Thoracic aorta (tissue), 2 donors: ENCODE measurements at regions not wholly inside any gene's neighbourhood (a gene's known extent, or its start where the extent isn't known, plus 50 kb on each side); places are given as distances from the start of the nearest gene placed in this dataset.

Experiments
- ATAC-seq: fragments of 150-250 bp; one replicate; pipeline ENCODE4 v1.8.0; 2017; ENCODE audit warnings: low read depth; ENCODE audit not compliant: insufficient number of reproducible peaks, low FRiP score
- DNase-seq: peaks from one replicate; pipeline ENCODE4 v3.0.0-alpha.2; 2020; ENCODE audit warnings: low spot score
- H3K27ac ChIP-seq, 2 donors: fragments of 200-600 bp; sonication (generic); 1 replicate in 1 of 2; 2 replicates in 1 of 2; pipeline ENCODE4 v1.5.1; 2016; ENCODE audit warnings: mild to moderate bottlenecking in 2 of 2, moderate library complexity in 2 of 2
- H3K27me3 ChIP-seq: fragments of 200-600 bp; sonication (generic); replicated peaks from 2 replicates; pipeline ENCODE4 v1.6.0; 2016; ENCODE audit warnings: mild to moderate bottlenecking; ENCODE audit not compliant: insufficient read depth
- H3K36me3 ChIP-seq: fragments of 200-600 bp; sonication (generic); one replicate; pipeline ENCODE4 v1.5.1; 2016
- H3K4me1 ChIP-seq, 2 donors: fragments of 200-600 bp; sonication (generic); 1 replicate in 1 of 2; 2 replicates in 1 of 2; pipeline versions ENCODE4 v1.5.1 to v1.6.0; 2016; ENCODE audit warnings: low read depth in 2 of 2, mild to moderate bottlenecking in 1 of 2; ENCODE audit not compliant: control insufficient read depth in 1 of 2
- H3K4me3 ChIP-seq: fragments of 200-600 bp; sonication (generic); 2 replicates; pipeline ENCODE4 v1.5.1; 2016; ENCODE audit warnings: mild to moderate bottlenecking
- H3K9me3 ChIP-seq: fragments of 200-600 bp; sonication (generic); 2 replicates; pipeline ENCODE4 v1.5.1; 2016
- CTCF ChIP-seq: fragments of 200-600 bp; sonication (generic); IDR thresholded peaks from one replicate; pipeline ENCODE4 v1.5.1; 2019; ENCODE audit warnings: antibody characterized with exemption

- no peak for TF ChIP-seq CTCF
- ATAC-seq = no peak
Observed at GRCh38 chr13:80654638-80655249, 313.8 kb upstream of the SPRY2 start.

GRCh38 chr13:80649274-80649673 lies 308.3 kb upstream of the SPRY2 start:
- H3K27me3 ChIP-seq = no peaks in the 10 kb centered on the region
- no peaks in the 10 kb centered on the region for H3K4me1 ChIP-seq
- DNase-seq (no peak), ATAC-seq (no peak)
- no peaks in the 10 kb centered on the region for H3K36me3 ChIP-seq
- no peaks in the 10 kb centered on the region for H3K9me3 ChIP-seq
- H3K27ac ChIP-seq = no peak overlapping the region
- H3K4me3 ChIP-seq = no peak overlapping the region
- TF ChIP-seq CTCF = no peak

More at GRCh38 chr13:80654638-80655249, 313.8 kb upstream of the SPRY2 start:
- DNase-seq = no peak
- no peak overlapping the region for H3K27ac ChIP-seq
- no peaks in the 10 kb centered on the region for H3K9me3 ChIP-seq
- peak overlapping the region; percentile 44 for H3K4me3 ChIP-seq
- no peaks in the 10 kb centered on the region for H3K4me1 ChIP-seq
- H3K36me3 ChIP-seq = no peaks in the 10 kb centered on the region
- H3K27me3 ChIP-seq = no peaks in the 10 kb centered on the region

- Histone ChIP-seq H3K36me3 (no peaks in the 10 kb centered on the region), H3K9me3 (no peaks in the 10 kb centered on the region), H3K4me3 (no peak overlapping the region), H3K4me1 (no peaks in the 10 kb centered on the region), H3K27me3 (no peaks in the 10 kb centered on the region), H3K27ac (no peak overlapping the region)
- no peak for DNase-seq
- no peak for ATAC-seq
- no peak for TF ChIP-seq CTCF
Observed at GRCh38 chr13:80642641-80643040, 301.7 kb upstream of the SPRY2 start.

GRCh38 chr13:80633251-80633650 lies 292.3 kb upstream of the SPRY2 start:
- TF ChIP-seq CTCF = no peak
- DNase-seq (no peak), ATAC-seq (no peak)
- no peaks in the 10 kb centered on the region for H3K36me3 ChIP-seq
- H3K9me3 ChIP-seq = no peaks in the 10 kb centered on the region
- H3K4me3 ChIP-seq = no peak overlapping the region
- H3K27me3 ChIP-seq = no peaks in the 10 kb centered on the region
- peaks cover 0 to 10% of the 10 kb centered on the region in 2 donors for H3K4me1 ChIP-seq
- no peak overlapping the region for H3K27ac ChIP-seq

- TF ChIP-seq CTCF = no peak
- ATAC-seq (peak; percentile 87), DNase-seq (no peak)
- H3K4me3 ChIP-seq = no peak overlapping the region
- H3K27ac ChIP-seq = peak overlapping the region in 1 of 2 donors; percentile 23
- H3K9me3 ChIP-seq = no peaks in the 10 kb centered on the region
- peaks cover 0 to 10% of the 10 kb centered on the region in 2 donors for H3K4me1 ChIP-seq
- no peaks in the 10 kb centered on the region for H3K27me3 ChIP-seq
- H3K36me3 ChIP-seq = no peaks in the 10 kb centered on the region
Observed at GRCh38 chr13:80630685-80631121, 289.8 kb upstream of the SPRY2 start.
